ENCODE measurements at regions not wholly inside any gene's neighbourhood (a gene's known extent, or its start where the extent isn't known, plus 50 kb on each side); places are given as distances from the start of the nearest gene placed in this dataset.

GRCh38 chr15:77737238-77738037, 104.7 kb upstream of the LINGO1 start:
- DNase-seq (ENCODE audit: low read depth in 2 of 2), result no peak

- no peak for DNase-seq (ENCODE audit: low read depth in 2 of 2)
These were observed 101.6 kb upstream of the LINGO1 start for GRCh38 chr15:77734306-77734705.

- DNase-seq (ENCODE audit: low read depth in 2 of 2), result no peak
These were observed 101.0 kb upstream of the LINGO1 start for GRCh38 chr15:77733579-77734300.

GRCh38 chr15:77732514-77733335, 100.0 kb upstream of the LINGO1 start:
- DNase-seq (ENCODE audit: low read depth in 2 of 2), result no peak

GRCh38 chr15:77731945-77732344, 99.2 kb upstream of the LINGO1 start:
- DNase-seq (ENCODE audit: low read depth in 2 of 2), result no peak

GRCh38 chr15:77731067-77731466, 98.4 kb upstream of the LINGO1 start:
- no peak for DNase-seq (ENCODE audit: low read depth in 2 of 2)

GRCh38 chr15:77727635-77728304, 95.1 kb upstream of the LINGO1 start:
- DNase-seq (ENCODE audit: low read depth in 2 of 2), result no peak

GRCh38 chr15:77724715-77725114, 92.0 kb upstream of the LINGO1 start:
- no peak for DNase-seq (ENCODE audit: low read depth in 2 of 2)

GRCh38 chr15:77723756-77724155, 91.0 kb upstream of the LINGO1 start:
- no peak for DNase-seq (ENCODE audit: low read depth in 2 of 2)

GRCh38 chr15:77722759-77723460, 90.2 kb upstream of the LINGO1 start:
- no peak for DNase-seq (ENCODE audit: low read depth in 2 of 2)

GRCh38 chr15:77721963-77722362, 89.3 kb upstream of the LINGO1 start:
- no peak for DNase-seq (ENCODE audit: low read depth in 2 of 2)

GRCh38 chr15:77720655-77721054, 87.9 kb upstream of the LINGO1 start:
- DNase-seq (ENCODE audit: low read depth in 2 of 2), result no peak

- no peak for DNase-seq (ENCODE audit: low read depth in 2 of 2)
These were observed 87.5 kb upstream of the LINGO1 start for GRCh38 chr15:77720173-77720572.

- DNase-seq (ENCODE audit: low read depth in 2 of 2), result no peak
These were observed 86.7 kb upstream of the LINGO1 start for GRCh38 chr15:77719450-77719849.

GRCh38 chr15:77717333-77717990, 84.8 kb upstream of the LINGO1 start:
- no peak for DNase-seq (ENCODE audit: low read depth in 2 of 2)

- no peak for DNase-seq (ENCODE audit: low read depth in 2 of 2)
These were observed 84.1 kb upstream of the LINGO1 start for GRCh38 chr15:77716632-77717332.

GRCh38 chr15:77715860-77716259, 83.1 kb upstream of the LINGO1 start:
- no peak for DNase-seq (ENCODE audit: low read depth in 2 of 2)

GRCh38 chr15:77715051-77715450, 82.3 kb upstream of the LINGO1 start:
- DNase-seq (ENCODE audit: low read depth in 2 of 2), result no peak

GRCh38 chr15:77714555-77714954, 81.8 kb upstream of the LINGO1 start:
- DNase-seq (ENCODE audit: low read depth in 2 of 2), result no peak

- no peak for DNase-seq (ENCODE audit: low read depth in 2 of 2)
These were observed 81.3 kb upstream of the LINGO1 start for GRCh38 chr15:77714023-77714422.
